H9 (cell line): ENCODE measurements at regions not wholly inside any gene's neighbourhood (a gene's known extent, or its start where the extent isn't known, plus 50 kb on each side); places are given as distances from the start of the nearest gene placed in this dataset.
"Not testable (repeated sequence)": the region's sequence is repeated elsewhere in the genome, so short reads cannot be mapped to it uniquely, and the experiment has no call there.

Experiments used
- DNase-seq: peaks from one replicate; pipeline ENCODE4 v3.0.0-alpha.2; 2017
- H2AFZ ChIP-seq: one replicate; pipeline ENCODE4 v1.6.1; 2013; ENCODE audit warnings: mild to moderate bottlenecking, low read length, control low read depth, moderate library complexity
- H2AK5ac ChIP-seq: 2 replicates; pipeline ENCODE4 v1.6.1; 2013; ENCODE audit warnings: low read length, control low read depth, mixed read lengths; ENCODE audit not compliant: insufficient read length
- H2BK120ac ChIP-seq: one replicate; pipeline ENCODE4 v1.6.1; 2013; ENCODE audit warnings: low read depth, mild to moderate bottlenecking, low read length, control low read depth, inconsistent platforms; ENCODE audit not compliant: poor library complexity, severe bottlenecking
- H2BK12ac ChIP-seq: 2 replicates; pipeline ENCODE4 v1.6.1; 2013; ENCODE audit warnings: low read length, control low read depth, mixed read lengths, low read depth; ENCODE audit not compliant: insufficient read length
- H2BK15ac ChIP-seq: 2 replicates; pipeline ENCODE4 v1.6.1; 2013; ENCODE audit warnings: low read depth, low read length, control low read depth
- H2BK20ac ChIP-seq: one replicate; pipeline ENCODE4 v1.6.1; 2013; ENCODE audit warnings: low read depth, mild to moderate bottlenecking, low read length, control low read depth, inconsistent platforms; ENCODE audit not compliant: poor library complexity, severe bottlenecking
- H2BK5ac ChIP-seq: 2 replicates; pipeline ENCODE4 v1.6.1; 2013; ENCODE audit warnings: low read length, control low read depth, mixed read lengths; ENCODE audit not compliant: insufficient read length
- H3K14ac ChIP-seq: 2 replicates; pipeline ENCODE4 v1.6.1; 2013; ENCODE audit warnings: low read length, control low read depth; ENCODE audit not compliant: insufficient read depth
- H3K18ac ChIP-seq: 2 replicates; pipeline ENCODE4 v1.6.1; 2013; ENCODE audit warnings: low read depth, mild to moderate bottlenecking, mixed read lengths, low read length, control low read depth; ENCODE audit not compliant: insufficient read length
- H3K23ac ChIP-seq: 2 replicates; pipeline ENCODE4 v1.6.1; 2013; ENCODE audit warnings: low read length, control low read depth, mixed read lengths, low read depth; ENCODE audit not compliant: insufficient read length
- H3K23me2 ChIP-seq: 2 replicates; pipeline ENCODE4 v1.6.1; 2013; ENCODE audit warnings: low read depth, mild to moderate bottlenecking, mixed read lengths, low read length, control low read depth; ENCODE audit not compliant: insufficient read length, poor library complexity, severe bottlenecking
- H3K27ac ChIP-seq: 2 replicates; pipeline ENCODE4 v1.5.1; 2013; ENCODE audit warnings: low read length, control low read depth, mixed read lengths, low read depth; ENCODE audit not compliant: insufficient read length
- H3K27me3 ChIP-seq: 2 replicates; pipeline ENCODE4 v1.6.1; 2013; ENCODE audit warnings: low read length, control low read depth, inconsistent platforms; ENCODE audit not compliant: insufficient read depth
- H3K4ac ChIP-seq: 2 replicates; pipeline ENCODE4 v1.6.1; 2013; ENCODE audit warnings: low read depth, mild to moderate bottlenecking, control low read depth, inconsistent platforms, low read length, moderate library complexity
- H3K4me1 ChIP-seq: 2 replicates; pipeline ENCODE4 v1.6.1; 2013; ENCODE audit warnings: low read length, control low read depth, inconsistent platforms; ENCODE audit not compliant: insufficient read depth
- H3K4me2 ChIP-seq: 2 replicates; pipeline ENCODE4 v1.6.1; 2013; ENCODE audit warnings: low read length, control low read depth, mixed read lengths; ENCODE audit not compliant: insufficient read length, insufficient read depth
- H3K56ac ChIP-seq: 2 replicates; pipeline ENCODE4 v1.6.1; 2013; ENCODE audit warnings: low read depth, mild to moderate bottlenecking, mixed read lengths, low read length, control low read depth; ENCODE audit not compliant: insufficient read length
- H3K79me1 ChIP-seq: 2 replicates; pipeline ENCODE4 v1.6.1; 2013; ENCODE audit warnings: low read depth, mild to moderate bottlenecking, moderate library complexity, low read length, control low read depth, inconsistent platforms; ENCODE audit not compliant: insufficient read depth, poor library complexity, severe bottlenecking
- H3K79me2 ChIP-seq: 2 replicates; pipeline ENCODE4 v1.6.1; 2013; ENCODE audit warnings: low read length, control low read depth, inconsistent platforms; ENCODE audit not compliant: insufficient read depth
- H3K9ac ChIP-seq: 2 replicates; pipeline ENCODE4 v1.6.1; 2013; ENCODE audit warnings: low read length, control low read depth, mixed read lengths; ENCODE audit not compliant: insufficient read length; ENCODE audit errors: extremely low read depth
- H3K9me3 ChIP-seq: one replicate; pipeline ENCODE4 v1.6.1; 2013; ENCODE audit warnings: low read depth, low read length, inconsistent platforms; ENCODE audit not compliant: control insufficient read depth
- H3T11ph ChIP-seq: one replicate; pipeline ENCODE4 v1.6.1; 2013; ENCODE audit warnings: mild to moderate bottlenecking, low read length, control low read depth, inconsistent platforms
- H4K20me1 ChIP-seq: one replicate; pipeline ENCODE4 v1.6.1; 2013; ENCODE audit not compliant: control insufficient read depth, insufficient read length, insufficient read depth
- H4K5ac ChIP-seq: 2 replicates; pipeline ENCODE4 v1.6.1; 2013; ENCODE audit warnings: low read depth, mild to moderate bottlenecking, mixed read lengths, low read length, control low read depth; ENCODE audit not compliant: insufficient read length
- H4K8ac ChIP-seq: replicated peaks from 2 replicates; pipeline ENCODE4 v1.6.1; 2013; ENCODE audit warnings: low read length, control low read depth, mixed read lengths, low read depth; ENCODE audit not compliant: insufficient read length
- H4K91ac ChIP-seq: 2 replicates; pipeline ENCODE4 v1.6.1; 2013; ENCODE audit warnings: low read depth, mild to moderate bottlenecking, moderate library complexity, mixed read lengths, low read length, control low read depth; ENCODE audit not compliant: insufficient read length
- H3K27ac Mint-ChIP-seq, 3 experiments: 2 replicates in 2 of 3; 3 replicates in 1 of 3; pipeline ENCODE4 v1.8.0; 2020 to 2021; ENCODE audit warnings: mixed read lengths in 3 of 3, mild to moderate bottlenecking in 1 of 3, moderate library complexity in 1 of 3
- H3K27me3 Mint-ChIP-seq: 2 replicates; pipeline ENCODE4 v1.8.0; 2021; ENCODE audit warnings: low read depth, mild to moderate bottlenecking, moderate library complexity, mixed read lengths
- H3K36me3 Mint-ChIP-seq, 3 experiments: 2 replicates in 2 of 3; 3 replicates in 1 of 3; pipeline ENCODE4 v1.8.0; 2020 to 2021; ENCODE audit warnings: low read depth in 3 of 3, mixed read lengths in 3 of 3; ENCODE audit not compliant: insufficient read depth in 1 of 3
- H3K4me1 Mint-ChIP-seq, 2 experiments: 2 replicates each; pipeline ENCODE4 v1.8.0; 2020; ENCODE audit warnings: mixed read lengths in 2 of 2
- H3K4me3 Mint-ChIP-seq, 2 experiments: 2 replicates in 1 of 2; 3 replicates in 1 of 2; pipeline ENCODE4 v1.8.0; 2020 to 2021; ENCODE audit warnings: mild to moderate bottlenecking in 2 of 2, mixed read lengths in 2 of 2, moderate library complexity in 1 of 2
- H3K9me3 Mint-ChIP-seq, 2 experiments: 2 replicates in 1 of 2; 3 replicates in 1 of 2; pipeline ENCODE4 v1.8.0; 2020; ENCODE audit warnings: mild to moderate bottlenecking in 2 of 2, mixed read lengths in 2 of 2, moderate library complexity in 1 of 2
- WGBS: extraction: QIAGEN DNeasy Blood & Tissue Kit; methylation state at CpG from one replicate; pipeline ENCODE4 v1.1.7; 2013; ENCODE audit warnings: missing lambda C conversion rate, low lambda C conversion rate, mixed read lengths; ENCODE audit not compliant: insufficient read length; ENCODE audit errors: extremely low coverage; 5-methylcytosine and 5-hydroxymethylcytosine counted together

GRCh38 chr21:28162052-28162451 is 830.6 kb downstream of the LTN1 start:
- not testable (repeated sequence) for H3K4me3 Mint-ChIP-seq
- no CpG with 5 or more reads among the region's 15 CpGs for WGBS
- H3K27ac Mint-ChIP-seq, result peak overlapping the region in 2 of 3 experiments; percentile 37 to 54; a peak in 3 of 7 replicates

More at GRCh38 chr21:28162052-28162451, 830.6 kb downstream of the LTN1 start:
- H3K27me3 ChIP-seq, H2BK5ac ChIP-seq, H3K23me2 ChIP-seq, H3K4me1 ChIP-seq, H3K79me2 ChIP-seq, H3K9ac ChIP-seq, H3K27me3 Mint-ChIP-seq, H4K5ac ChIP-seq, H2BK20ac ChIP-seq, H2AK5ac ChIP-seq, H2BK120ac ChIP-seq, H3K56ac ChIP-seq, H3K9me3 ChIP-seq, H3T11ph ChIP-seq, H3K27ac ChIP-seq, H2BK12ac ChIP-seq, H3K23ac ChIP-seq, H3K18ac ChIP-seq, H2BK15ac ChIP-seq, H4K20me1 ChIP-seq, H3K4me2 ChIP-seq, H4K8ac ChIP-seq, H3K79me1 ChIP-seq, H3K14ac ChIP-seq, H3K9me3 Mint-ChIP-seq, H4K91ac ChIP-seq, DNase-seq, H3K36me3 Mint-ChIP-seq, H3K4ac ChIP-seq, H2AFZ ChIP-seq: not testable (repeated sequence)
- peaks cover 17 to 23% of the 10 kb centered on the region in 2 experiments for H3K4me1 Mint-ChIP-seq
